SK-N-MC (cell line): ENCODE measurements at regions not wholly inside any gene's neighbourhood (a gene's known extent, or its start where the extent isn't known, plus 50 kb on each side); places are given as distances from the start of the nearest gene placed in this dataset.

ENCODE experiments used
- EZH2 ChIP-seq: fragments of 200-600 bp; sonication (generic); IDR thresholded peaks from one replicate; pipeline ENCODE4 v1.6.1; 2017; ENCODE audit warnings: antibody characterized with exemption
- POLR2AphosphoS5 ChIP-seq: IDR thresholded peaks from 2 replicates; pipeline ENCODE4 v1.6.1; 2012; ENCODE audit warnings: mild to moderate bottlenecking, low read depth, low read length, borderline replicate concordance

DNA sequence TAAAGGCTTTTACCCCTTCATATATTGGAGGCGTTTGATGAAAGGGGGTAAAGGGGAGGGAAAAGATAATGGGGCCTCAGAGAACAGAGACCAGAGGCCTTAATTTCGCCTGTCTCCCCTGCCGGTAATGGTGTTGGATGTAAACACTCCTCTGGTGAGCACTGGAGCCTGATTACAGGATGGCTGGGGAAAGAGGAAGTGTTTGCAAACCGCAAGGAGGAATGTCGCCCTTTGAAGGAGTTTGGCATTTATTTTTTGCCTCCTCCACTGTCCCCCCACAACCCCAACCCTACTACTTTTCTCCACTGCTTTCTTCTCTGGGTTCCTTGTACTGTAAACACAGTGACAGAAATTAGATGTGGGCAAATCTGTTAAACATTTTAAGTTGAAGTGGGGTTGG lies 211.9 kb upstream of the TBX3 start:
- TF ChIP-seq POLR2AphosphoS5 = no peak
- no peak for TF ChIP-seq EZH2
